ENCODE measurements at regions not wholly inside any gene's neighbourhood (a gene's known extent, or its start where the extent isn't known, plus 50 kb on each side); places are given as distances from the start of the nearest gene placed in this dataset.

DNA sequence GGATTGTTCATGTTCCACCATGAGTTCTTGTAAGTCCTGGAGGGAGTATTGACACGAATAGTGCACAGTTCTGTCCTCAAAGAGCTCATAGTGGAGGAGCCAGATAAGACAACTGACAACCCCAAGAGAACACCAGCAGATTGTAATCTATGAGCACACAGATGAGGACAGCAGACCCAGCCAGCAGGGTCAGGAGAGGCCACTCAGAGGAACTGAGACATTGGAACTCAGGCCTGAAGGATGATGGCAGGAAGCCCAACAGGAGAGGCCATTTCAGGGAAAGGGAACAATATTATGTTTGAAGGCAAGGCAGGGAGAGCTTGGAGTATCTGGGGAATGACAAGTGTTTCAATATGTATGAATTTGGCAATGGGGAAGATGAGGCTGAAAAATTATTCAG lies 63.7 kb upstream of the IPO5 start:
- Histone ChIP-seq H3K27me3 (ENCODE audit: control insufficient read depth in 2 of 2, insufficient read depth in 2 of 2, low read length in 2 of 2) (peaks cover 0 to 6% of the 10 kb centered on the region in 2 experiments; a peak in 1 of 5 replicates), H3K27ac (ENCODE audit: extremely low read depth, low read depth, low read length) (no peak overlapping the region), H3K36me3 (ENCODE audit: control insufficient read depth, insufficient read depth, low read length) (no peaks in the 10 kb centered on the region), H3K9ac (ENCODE audit: insufficient read depth in 1 of 2, low read depth in 2 of 2, low read length in 2 of 2) (no peak overlapping the region), H3K4me3 (no peak overlapping the region), H4K20me1 (replicated peaks; ENCODE audit: control insufficient read depth, insufficient read depth, low read length) (no peaks in the 10 kb centered on the region), H3K4me1 (replicated peaks in 1 of 2; ENCODE audit: control insufficient read depth in 2 of 2, insufficient read depth in 2 of 2, low read length in 2 of 2) (peaks cover 0 to 4% of the 10 kb centered on the region in 2 experiments; a peak in 3 of 5 replicates), H3K9me3 (replicated peaks; ENCODE audit: control insufficient read depth, insufficient read depth, low read depth, low read length) (no peaks in the 10 kb centered on the region), H2AFZ (ENCODE audit: low read depth, low read length) (no peak overlapping the region), H3K9me1 (ENCODE audit: control insufficient read depth, insufficient read depth, low read length) (no peaks in the 10 kb centered on the region), H3K79me2 (ENCODE audit: control insufficient read depth, insufficient read depth, low read length) (no peaks in the 10 kb centered on the region), H3K4me2 (ENCODE audit: insufficient read depth, low read length) (peak overlapping the region; percentile 21; the same call in 1 of the 2 replicates)
- CTCF ChIA-PET (ENCODE audit: low intra/inter-chr PET ratio) = no interaction called here
- WGBS (ENCODE audit: insufficient coverage, low coverage, missing lambda C conversion rate) = no CpG with 5 or more reads among the region's 1 CpG
- peak in 2 of 4 experiments; percentile 7 to 30 for DNase-seq (ENCODE audit: extremely low read depth in 1 of 4, low spot score in 3 of 4)
- POLR2A ChIA-PET = no interaction called here
- no peak; the same call in 2 of the 3 replicates for ATAC-seq
- intact Hi-C loops (cut with micrococcal nuclease) (no loop called here), in situ Hi-C loops (cut with MboI) (no loop called here)
- no TSS peak for BruUV-seq (replicated peaks)
- FAIRE-seq = no peak
- TF ChIP-seq, protein P1, sequence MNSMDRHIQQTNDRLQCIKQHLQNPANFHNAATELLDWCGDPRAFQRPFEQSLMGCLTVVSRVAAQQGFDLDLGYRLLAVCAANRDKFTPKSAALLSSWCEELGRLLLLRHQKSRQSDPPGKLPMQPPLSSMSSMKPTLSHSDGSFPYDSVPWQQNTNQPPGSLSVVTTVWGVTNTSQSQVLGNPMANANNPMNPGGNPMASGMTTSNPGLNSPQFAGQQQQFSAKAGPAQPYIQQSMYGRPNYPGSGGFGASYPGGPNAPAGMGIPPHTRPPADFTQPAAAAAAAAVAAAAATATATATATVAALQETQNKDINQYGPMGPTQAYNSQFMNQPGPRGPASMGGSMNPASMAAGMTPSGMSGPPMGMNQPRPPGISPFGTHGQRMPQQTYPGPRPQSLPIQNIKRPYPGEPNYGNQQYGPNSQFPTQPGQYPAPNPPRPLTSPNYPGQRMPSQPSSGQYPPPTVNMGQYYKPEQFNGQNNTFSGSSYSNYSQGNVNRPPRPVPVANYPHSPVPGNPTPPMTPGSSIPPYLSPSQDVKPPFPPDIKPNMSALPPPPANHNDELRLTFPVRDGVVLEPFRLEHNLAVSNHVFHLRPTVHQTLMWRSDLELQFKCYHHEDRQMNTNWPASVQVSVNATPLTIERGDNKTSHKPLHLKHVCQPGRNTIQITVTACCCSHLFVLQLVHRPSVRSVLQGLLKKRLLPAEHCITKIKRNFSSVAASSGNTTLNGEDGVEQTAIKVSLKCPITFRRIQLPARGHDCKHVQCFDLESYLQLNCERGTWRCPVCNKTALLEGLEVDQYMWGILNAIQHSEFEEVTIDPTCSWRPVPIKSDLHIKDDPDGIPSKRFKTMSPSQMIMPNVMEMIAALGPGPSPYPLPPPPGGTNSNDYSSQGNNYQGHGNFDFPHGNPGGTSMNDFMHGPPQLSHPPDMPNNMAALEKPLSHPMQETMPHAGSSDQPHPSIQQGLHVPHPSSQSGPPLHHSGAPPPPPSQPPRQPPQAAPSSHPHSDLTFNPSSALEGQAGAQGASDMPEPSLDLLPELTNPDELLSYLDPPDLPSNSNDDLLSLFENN (IDR thresholded peaks at IDR 0.05; ENCODE audit: low read depth in 2 of 2, low read length in 2 of 2) = no peak
- TF ChIP-seq FOXO4 (CRISPR knock-in tag; IDR thresholded peaks at IDR 0.05) (no peak), MIER1 (IDR thresholded peaks at IDR 0.05; ENCODE audit: low read depth) (no peak), SOX6 (IDR thresholded peaks at IDR 0.05) (peak; percentile 68), PHTF2 (CRISPR knock-in tag; IDR thresholded peaks at IDR 0.05) (no peak), ZNF146 (CRISPR knock-in tag; IDR thresholded peaks at IDR 0.05; ENCODE audit: unreplicated experiment) (no peak), SAFB2 (IDR thresholded peaks at IDR 0.05; ENCODE audit: borderline replicate concordance, low read depth, low read length, severe bottlenecking) (no peak), POLR2AphosphoS2 (IDR thresholded peaks at IDR 0.05; ENCODE audit: low read length) (no peak), NR0B1 (IDR thresholded peaks at IDR 0.05; ENCODE audit: partially characterized antibody) (no peak), MBD2 (IDR thresholded peaks at IDR 0.05; ENCODE audit: borderline replicate concordance, low read depth) (no peak), DACH1 (IDR thresholded peaks at IDR 0.05; ENCODE audit: partially characterized antibody) (no peak), ARID1B (IDR thresholded peaks at IDR 0.05) (peak; percentile 79)
- TF ChIP-seq, protein P2, sequence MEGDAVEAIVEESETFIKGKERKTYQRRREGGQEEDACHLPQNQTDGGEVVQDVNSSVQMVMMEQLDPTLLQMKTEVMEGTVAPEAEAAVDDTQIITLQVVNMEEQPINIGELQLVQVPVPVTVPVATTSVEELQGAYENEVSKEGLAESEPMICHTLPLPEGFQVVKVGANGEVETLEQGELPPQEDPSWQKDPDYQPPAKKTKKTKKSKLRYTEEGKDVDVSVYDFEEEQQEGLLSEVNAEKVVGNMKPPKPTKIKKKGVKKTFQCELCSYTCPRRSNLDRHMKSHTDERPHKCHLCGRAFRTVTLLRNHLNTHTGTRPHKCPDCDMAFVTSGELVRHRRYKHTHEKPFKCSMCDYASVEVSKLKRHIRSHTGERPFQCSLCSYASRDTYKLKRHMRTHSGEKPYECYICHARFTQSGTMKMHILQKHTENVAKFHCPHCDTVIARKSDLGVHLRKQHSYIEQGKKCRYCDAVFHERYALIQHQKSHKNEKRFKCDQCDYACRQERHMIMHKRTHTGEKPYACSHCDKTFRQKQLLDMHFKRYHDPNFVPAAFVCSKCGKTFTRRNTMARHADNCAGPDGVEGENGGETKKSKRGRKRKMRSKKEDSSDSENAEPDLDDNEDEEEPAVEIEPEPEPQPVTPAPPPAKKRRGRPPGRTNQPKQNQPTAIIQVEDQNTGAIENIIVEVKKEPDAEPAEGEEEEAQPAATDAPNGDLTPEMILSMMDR (IDR thresholded peaks at IDR 0.05 in 2 of 3, conservative IDR thresholded peaks at IDR 0.05 in 1 of 3; ENCODE audit: insufficient read depth in 2 of 3, low read depth in 1 of 3, low read length in 3 of 3) = no peak
- TF ChIP-seq, protein P3, sequence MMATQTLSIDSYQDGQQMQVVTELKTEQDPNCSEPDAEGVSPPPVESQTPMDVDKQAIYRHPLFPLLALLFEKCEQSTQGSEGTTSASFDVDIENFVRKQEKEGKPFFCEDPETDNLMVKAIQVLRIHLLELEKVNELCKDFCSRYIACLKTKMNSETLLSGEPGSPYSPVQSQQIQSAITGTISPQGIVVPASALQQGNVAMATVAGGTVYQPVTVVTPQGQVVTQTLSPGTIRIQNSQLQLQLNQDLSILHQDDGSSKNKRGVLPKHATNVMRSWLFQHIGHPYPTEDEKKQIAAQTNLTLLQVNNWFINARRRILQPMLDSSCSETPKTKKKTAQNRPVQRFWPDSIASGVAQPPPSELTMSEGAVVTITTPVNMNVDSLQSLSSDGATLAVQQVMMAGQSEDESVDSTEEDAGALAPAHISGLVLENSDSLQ (IDR thresholded peaks at IDR 0.05) = 0 out of 2 replicates have a peak, but pooled peaks have one; percentile 38

Data from K562 (cell line).